Calu3 (cell line): ENCODE measurements at regions not wholly inside any gene's neighbourhood (a gene's known extent, or its start where the extent isn't known, plus 50 kb on each side); places are given as distances from the start of the nearest gene placed in this dataset.

Experiments
- BruUV-seq: library from RNA; stranded (reverse); fragments of 400-500 nt; replicated peaks from 2 replicates; lab custom pipeline; 2021; lab: Mats Ljungman, UMichigan
- CTCF ChIA-PET: fragments of 300-600 bp; sonication (Branson Sonifier 250); formaldehyde crosslinking; loops from one replicate; lab custom pipeline; 2022; ENCODE audit warnings: antibody characterized with exemption; lab: Charles Lee
- DNase-seq: peaks from one replicate; pipeline ENCODE4 v3.0.0; 2022
- H3K27ac Mint-ChIP-seq: one replicate; pipeline ENCODE4 v1.8.0; 2022; ENCODE audit warnings: mixed read lengths; ENCODE audit not compliant: unreplicated experiment
- H3K27me3 Mint-ChIP-seq: one replicate; pipeline ENCODE4 v1.8.0; 2022; ENCODE audit warnings: mixed read lengths; ENCODE audit not compliant: unreplicated experiment
- H3K36me3 Mint-ChIP-seq: one replicate; pipeline ENCODE4 v1.8.0; 2022; ENCODE audit warnings: mild to moderate bottlenecking, moderate library complexity, mixed read lengths; ENCODE audit not compliant: insufficient read depth, unreplicated experiment
- H3K4me1 Mint-ChIP-seq: one replicate; pipeline ENCODE4 v1.8.0; 2022; ENCODE audit warnings: mild to moderate bottlenecking, low read depth, mixed read lengths; ENCODE audit not compliant: unreplicated experiment
- H3K4me3 Mint-ChIP-seq: one replicate; pipeline ENCODE4 v1.8.0; 2022; ENCODE audit warnings: mild to moderate bottlenecking, low read depth, moderate library complexity, mixed read lengths; ENCODE audit not compliant: unreplicated experiment
- H3K9me3 Mint-ChIP-seq: one replicate; pipeline ENCODE4 v1.8.0; 2022; ENCODE audit warnings: low read depth, mixed read lengths; ENCODE audit not compliant: unreplicated experiment
- CTCF ChIP-seq: fragments of 200-600 bp; IDR thresholded peaks from one replicate; pipeline ENCODE4 v1.8.0; 2022; ENCODE audit warnings: antibody characterized with exemption; ENCODE audit not compliant: unreplicated experiment
- intact Hi-C: fragments of 100-400 bp; cut with micrococcal nuclease; formaldehyde crosslinking; loops from one replicate; pipeline ENCODE4 v1.10.0; 2022; ENCODE audit not compliant: unreplicated experiment

- no peak for TF ChIP-seq CTCF
- Mint-ChIP-seq H3K27me3 (no peaks in the 10 kb centered on the region), H3K36me3 (no peaks in the 10 kb centered on the region), H3K9me3 (no peaks in the 10 kb centered on the region), H3K27ac (no peak overlapping the region), H3K4me3 (no peak overlapping the region), H3K4me1 (no peaks in the 10 kb centered on the region)
- intact Hi-C loops: no loop called here
- CTCF ChIA-PET: no interaction called here
- no peak for DNase-seq
- BruUV-seq: no TSS peak
These were observed 100.0 kb downstream of the RNASEH2B start for GRCh38 chr13:51009597-51009996.

GRCh38 chr13:51007216-51007615 lies 97.6 kb downstream of the RNASEH2B start:
- CTCF ChIA-PET: no interaction called here
- Mint-ChIP-seq H3K4me3 (no peak overlapping the region), H3K27ac (no peak overlapping the region), H3K9me3 (no peaks in the 10 kb centered on the region), H3K36me3 (no peaks in the 10 kb centered on the region), H3K4me1 (no peaks in the 10 kb centered on the region), H3K27me3 (no peaks in the 10 kb centered on the region)
- intact Hi-C loops: no loop called here
- no peak for DNase-seq
- TF ChIP-seq CTCF: no peak
- no TSS peak for BruUV-seq

DNA sequence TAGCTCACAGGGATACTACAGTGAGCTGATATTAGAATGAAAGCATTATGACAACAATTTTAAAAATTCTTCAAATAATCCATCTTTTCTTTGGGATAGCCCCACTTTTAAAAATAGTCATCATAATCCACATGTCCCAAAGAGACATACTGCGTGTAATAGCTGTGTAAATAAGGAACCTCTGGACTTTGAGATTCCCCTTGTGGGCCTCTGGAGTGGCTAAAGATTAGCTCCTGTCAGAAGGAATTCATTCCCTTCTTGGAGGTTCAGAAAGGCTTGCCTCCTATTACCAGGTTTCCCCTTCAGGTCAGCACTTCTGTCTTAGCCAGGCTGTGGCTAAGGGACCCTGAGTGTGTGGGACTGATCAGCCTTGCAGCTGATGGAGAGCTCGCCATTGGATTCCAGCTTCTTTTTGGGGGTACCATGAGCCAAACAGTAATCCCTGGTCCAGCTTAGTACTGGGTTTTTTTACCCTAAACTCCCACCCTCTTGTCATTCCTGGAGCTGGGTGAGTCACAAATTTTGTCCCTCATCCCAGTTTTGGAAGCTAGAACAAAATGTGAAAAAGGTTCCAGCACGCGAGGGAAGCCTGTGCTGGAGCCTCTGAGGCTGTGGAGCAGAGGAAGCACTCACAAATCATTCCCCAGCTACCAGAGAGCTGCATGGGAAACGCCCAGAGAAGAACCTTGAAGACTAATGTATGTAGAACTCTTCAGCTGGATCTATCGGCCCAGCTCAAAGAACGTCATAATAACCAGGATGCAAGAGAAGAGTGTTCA lies 96.7 kb downstream of the RNASEH2B start:
- Mint-ChIP-seq H3K9me3 (no peaks in the 10 kb centered on the region), H3K4me3 (no peak overlapping the region), H3K27ac (no peak overlapping the region), H3K4me1 (no peaks in the 10 kb centered on the region), H3K27me3 (no peaks in the 10 kb centered on the region), H3K36me3 (no peaks in the 10 kb centered on the region)
- BruUV-seq: no TSS peak
- no peak for DNase-seq
- CTCF ChIA-PET: no interaction called here
- intact Hi-C loops: no loop called here
- no peak for TF ChIP-seq CTCF
